GM12874 (cell line): ENCODE measurements at regions not wholly inside any gene's neighbourhood (a gene's known extent, or its start where the extent isn't known, plus 50 kb on each side); places are given as distances from the start of the nearest gene placed in this dataset.

Source experiments
- CTCF ChIP-seq: IDR thresholded peaks from 2 replicates; pipeline ENCODE4 v1.5.1; 2011; ENCODE audit warnings: low read depth, mild to moderate bottlenecking, control low read depth, low read length, moderate library complexity; ENCODE audit not compliant: insufficient read depth

- TF ChIP-seq CTCF: no peak
These were observed 1206.9 kb downstream of the FSTL5 start for GRCh38 chr4:160956875-160957274.

- TF ChIP-seq CTCF: no peak
These were observed 1193.9 kb downstream of the FSTL5 start for GRCh38 chr4:160969925-160970324.

- no peak for TF ChIP-seq CTCF
These were observed 1183.7 kb downstream of the FSTL5 start for GRCh38 chr4:160980091-160980490.

GRCh38 chr4:160981083-160981482, 1182.7 kb downstream of the FSTL5 start:
- TF ChIP-seq CTCF: no peak

GRCh38 chr4:160983035-160983434, 1180.8 kb downstream of the FSTL5 start:
- TF ChIP-seq CTCF: no peak

GRCh38 chr4:161002386-161002785, 1161.4 kb downstream of the FSTL5 start:
- TF ChIP-seq CTCF: no peak

- no peak for TF ChIP-seq CTCF
These were observed 1160.3 kb downstream of the FSTL5 start for GRCh38 chr4:161003418-161004057.

- TF ChIP-seq CTCF: no peak
These were observed 1158.1 kb downstream of the FSTL5 start for GRCh38 chr4:161005746-161006145.
